Right lung (tissue), 2 donors: ENCODE measurements at regions not wholly inside any gene's neighbourhood (a gene's known extent, or its start where the extent isn't known, plus 50 kb on each side); places are given as distances from the start of the nearest gene placed in this dataset.
"Not testable (repeated sequence)": the region's sequence is repeated elsewhere in the genome, so short reads cannot be mapped to it uniquely, and the experiment has no call there.

Experiments used
- DNase-seq, 2 donors: peaks; one replicate each; pipeline ENCODE4 v3.0.0-alpha.2; 2013

DNA sequence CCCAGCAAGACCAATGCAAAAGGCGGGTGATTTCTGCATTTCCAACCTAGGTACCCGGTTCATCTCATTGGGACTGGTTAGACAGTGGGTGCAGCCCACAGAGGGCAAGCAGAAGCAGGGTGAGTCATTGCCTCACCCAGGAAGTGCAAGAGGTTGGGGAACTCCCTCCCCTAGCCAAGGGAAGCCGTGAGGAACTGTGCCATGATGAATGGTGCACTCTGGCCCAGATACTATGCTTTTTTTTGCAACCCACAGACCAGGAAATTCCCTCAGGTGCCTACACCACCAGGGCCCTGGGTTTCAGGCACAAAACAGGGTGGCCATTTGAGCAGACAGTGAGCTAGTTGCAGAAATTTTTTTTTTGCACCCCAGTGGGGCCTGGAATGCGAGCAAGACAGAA, 662.6 kb upstream of the ACVR2A start:
- no peak for DNase-seq

DNA sequence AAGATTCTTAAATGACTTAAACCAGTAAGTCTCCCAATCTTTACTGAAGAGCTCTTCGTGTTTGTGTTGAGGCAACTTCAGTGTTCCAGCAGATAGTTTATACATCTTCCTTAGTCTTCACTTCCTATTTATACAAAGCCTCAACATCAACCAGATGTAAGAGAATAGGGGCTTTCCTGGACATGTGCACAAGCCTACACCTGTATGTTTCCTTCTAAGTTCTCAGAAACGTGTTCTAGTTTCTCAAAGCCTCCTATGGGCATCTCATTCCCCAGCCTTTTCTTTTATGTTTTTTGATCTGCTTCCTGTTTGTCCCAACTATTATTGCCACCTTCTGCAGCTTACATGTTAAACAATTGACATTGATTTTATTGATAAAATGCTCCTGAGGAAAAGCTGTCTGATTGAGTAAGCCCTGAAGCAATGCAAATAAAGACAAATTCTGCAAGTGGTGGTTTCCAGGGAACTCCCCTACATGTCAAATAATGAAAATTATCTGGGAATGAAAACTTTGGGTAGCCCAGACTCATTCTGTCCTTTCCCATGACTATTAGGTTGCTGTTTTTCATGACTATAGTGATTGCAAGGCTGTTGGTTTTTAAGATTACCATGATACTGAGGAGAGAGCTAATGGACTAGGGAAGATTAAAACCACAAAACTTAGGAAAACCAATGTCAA, 663.3 kb upstream of the ACVR2A start:
- DNase-seq: no peak

DNA sequence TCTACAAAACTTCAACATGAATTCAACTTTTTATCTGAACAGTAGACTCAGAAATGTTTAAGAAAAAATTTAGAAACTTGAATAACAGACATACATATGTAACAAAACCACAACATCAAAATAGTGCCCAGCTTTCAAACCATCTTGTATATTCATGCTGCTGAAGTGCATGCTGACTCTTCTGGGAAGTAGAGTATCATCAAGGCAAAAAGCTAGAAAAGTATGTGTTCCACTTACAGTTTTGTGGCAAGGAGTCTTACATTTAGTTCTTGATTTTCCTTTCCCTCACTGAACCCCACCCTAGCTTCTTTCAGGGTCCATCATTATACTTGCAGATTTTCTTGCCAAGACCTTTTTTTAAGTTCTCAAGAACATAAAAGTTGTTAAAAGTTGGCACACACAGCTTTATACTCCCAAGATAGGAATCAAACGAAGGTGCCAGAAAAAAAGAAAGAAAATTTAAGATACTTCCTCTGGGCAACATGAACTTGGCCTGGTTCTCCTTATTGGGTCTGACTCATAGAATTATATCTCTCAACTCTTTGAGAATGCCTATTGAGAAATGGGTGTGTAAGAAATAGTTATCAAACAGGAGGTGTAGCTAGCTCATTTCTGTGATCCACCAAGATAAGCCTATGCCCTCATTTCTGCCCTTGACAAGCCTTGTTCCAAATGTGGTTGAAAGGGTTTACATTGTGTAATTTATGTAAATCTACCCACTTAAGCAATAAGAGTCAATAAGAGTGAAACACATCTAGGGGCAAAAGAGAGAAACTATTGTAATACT, 667.6 kb upstream of the ACVR2A start:
- DNase-seq: no peak

DNA sequence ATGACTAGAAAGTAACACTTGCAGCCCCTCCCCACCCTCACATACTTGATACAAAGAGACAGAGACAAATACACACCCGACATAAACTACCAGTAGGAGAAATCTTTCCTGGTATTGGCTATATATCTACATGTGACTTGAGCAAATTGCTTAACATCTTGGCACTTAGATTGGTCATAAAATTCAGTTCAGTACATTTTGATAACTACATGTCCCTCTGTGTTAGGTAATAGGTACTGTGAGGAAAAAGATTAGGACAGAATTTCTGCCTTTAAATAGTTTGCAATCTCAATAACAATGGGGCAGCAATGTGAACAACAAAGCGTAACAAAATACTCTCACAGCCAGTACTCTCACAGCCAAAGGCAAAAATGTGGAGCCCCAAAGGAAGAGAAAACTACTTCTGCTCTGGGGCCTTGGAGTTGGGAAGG, 670.0 kb upstream of the ACVR2A start:
- DNase-seq: no peak

DNA sequence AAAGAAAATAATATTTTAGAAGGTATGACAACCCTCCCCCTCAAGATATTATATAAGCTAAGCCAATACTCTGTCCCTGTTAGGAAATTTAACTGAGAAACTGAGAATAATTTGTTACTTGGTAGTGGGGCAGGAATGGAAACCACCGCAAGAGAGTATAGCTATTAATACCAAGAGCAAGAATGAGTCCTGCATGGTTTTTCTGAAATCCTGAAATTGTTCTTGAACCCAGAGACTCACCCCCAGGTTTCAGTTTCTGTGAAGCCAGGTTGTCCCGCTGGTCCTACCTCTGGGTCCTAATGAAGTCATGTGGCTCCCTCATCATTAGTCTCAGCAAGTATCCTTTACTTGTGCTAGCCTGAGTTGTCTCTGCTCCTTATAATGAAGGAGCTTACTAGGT, 671.0 kb upstream of the ACVR2A start:
- no peak for DNase-seq

DNA sequence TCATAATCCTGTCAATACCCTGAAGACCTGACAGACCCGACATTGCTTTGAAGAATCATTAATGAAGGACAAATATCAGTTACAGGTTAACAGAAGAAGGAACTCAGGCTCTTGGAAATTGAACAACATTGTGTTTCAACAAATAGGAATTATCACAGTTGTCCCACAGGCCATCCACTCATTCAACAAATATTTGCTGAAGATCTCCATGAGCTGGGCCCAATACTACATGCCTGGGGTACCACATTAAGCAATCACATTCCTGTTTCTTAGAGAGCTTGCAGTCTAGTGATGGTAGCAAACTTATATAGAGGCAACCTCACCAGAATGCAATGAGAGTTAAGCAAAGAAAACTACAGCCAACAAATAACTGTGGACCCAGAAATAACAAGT, 671.6 kb upstream of the ACVR2A start:
- DNase-seq: no peak

DNA sequence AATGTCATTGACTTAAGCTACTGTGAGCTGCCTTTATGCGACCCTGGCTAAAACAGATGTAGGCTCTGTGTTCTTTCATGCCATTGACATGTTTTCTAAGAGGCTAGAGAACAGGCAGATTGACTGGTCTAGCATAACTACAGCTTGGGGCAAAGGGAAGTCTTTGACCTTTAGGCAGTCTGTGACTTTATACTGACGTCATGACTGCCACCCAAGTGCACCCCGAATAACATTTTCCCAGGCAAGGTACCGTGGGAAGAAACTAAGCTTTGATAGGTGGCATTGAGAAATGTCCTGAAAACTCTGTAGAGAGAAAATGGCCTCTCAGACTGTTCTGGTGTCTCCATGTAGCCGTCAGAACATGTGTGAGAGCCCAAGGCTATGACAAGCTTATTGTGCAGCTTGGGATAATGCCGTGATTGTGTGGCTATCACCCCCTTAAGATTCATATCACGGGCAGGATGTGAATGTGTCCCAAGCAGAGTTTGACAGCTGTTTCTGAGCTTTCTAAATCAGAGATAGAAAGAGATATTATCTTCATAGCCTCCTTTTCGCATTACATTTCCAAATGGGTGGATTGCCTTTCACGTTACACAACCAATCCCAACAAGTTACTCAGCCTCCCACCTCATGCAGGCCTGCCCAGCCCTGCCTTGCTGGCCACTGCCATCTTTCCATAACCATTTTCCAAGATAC, 672.2 kb upstream of the ACVR2A start:
- no peak for DNase-seq

DNA sequence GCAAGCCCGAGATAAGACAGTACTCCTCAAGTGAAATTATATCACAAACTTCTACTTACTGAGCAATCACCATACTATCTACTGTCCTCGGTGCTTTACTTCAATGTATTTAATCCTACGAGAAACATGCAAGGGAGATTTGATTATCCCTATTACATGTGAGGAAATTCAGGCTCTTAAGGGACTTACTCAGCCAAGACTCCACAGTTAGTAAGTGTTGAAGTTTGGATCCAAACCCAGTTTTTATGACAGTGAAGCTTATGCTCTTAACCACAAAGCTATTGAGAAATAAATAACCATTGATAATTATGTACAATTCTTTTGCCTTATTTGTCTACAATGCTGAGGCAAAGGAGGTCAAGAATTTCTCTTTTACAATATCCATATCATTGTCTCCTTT, 672.9 kb upstream of the ACVR2A start:
- no peak for DNase-seq

DNA sequence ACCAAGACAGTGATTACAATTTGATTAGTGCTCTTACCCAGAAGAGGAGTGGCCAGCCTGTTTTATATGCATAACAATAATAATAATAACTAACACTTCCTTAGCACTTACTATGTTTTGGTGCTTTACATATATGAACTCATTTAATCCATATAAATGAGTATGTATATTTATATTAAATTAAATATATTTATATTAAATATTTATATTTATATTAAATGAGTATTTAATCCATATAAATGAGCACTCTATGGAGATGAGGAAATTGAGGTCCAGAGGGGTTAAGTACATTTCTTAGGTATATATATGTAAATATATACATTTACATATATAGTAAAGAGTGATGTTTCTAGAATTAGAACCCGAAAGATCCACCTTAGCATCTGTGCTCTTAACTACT, 673.9 kb upstream of the ACVR2A start:
- DNase-seq: no peak

DNA sequence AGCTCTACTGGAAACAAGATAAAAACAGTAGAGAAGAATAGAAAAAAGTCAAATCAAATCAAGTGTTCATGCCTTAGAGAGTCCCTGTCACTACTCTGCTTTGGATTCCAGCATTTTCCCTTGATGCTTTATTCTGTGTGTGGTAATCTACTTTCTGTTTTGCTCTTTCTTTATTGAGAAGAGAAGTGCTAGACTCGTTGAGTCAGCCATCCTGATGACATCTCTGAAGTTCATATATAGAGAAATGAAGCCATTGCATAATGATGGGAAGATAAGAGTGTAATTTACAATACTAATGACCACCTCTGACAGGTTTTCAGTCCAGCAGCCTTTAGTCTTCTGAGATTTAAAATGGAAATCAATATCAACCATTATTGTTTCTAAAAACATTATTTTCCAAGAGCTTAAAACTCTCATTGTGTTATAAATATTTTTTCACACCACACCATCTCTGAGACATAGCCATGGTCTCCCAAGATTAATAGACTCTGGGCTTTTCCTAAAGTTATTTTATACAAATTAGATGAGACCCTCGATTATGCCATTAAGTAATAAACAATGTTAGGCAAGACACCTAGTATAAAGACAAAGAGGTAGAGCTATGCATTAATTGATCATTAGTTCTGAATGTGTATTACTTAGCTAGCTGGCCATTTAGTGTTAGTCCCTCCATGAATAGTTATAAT, 679.0 kb upstream of the ACVR2A start:
- no peak for DNase-seq

DNA sequence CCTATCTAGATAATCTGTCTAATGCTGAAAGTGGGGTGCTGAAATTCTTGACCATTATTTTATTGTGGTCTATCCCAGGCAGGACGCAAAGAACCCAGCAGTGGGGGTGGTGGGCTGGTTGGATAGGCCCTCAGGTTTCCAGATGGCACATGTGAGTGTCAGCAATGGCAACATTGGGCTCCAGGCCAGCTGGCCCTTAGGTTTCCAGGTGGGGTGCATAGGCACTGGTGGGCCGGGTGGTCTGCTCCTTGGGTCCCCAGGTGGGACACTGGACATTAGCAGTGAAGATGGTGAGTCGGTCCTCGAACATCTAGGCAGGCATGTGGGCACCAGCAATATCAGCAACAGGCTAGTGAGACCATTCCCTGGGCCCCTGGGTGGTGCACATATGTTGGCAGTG, 680.3 kb upstream of the ACVR2A start:
- DNase-seq: no peak

DNA sequence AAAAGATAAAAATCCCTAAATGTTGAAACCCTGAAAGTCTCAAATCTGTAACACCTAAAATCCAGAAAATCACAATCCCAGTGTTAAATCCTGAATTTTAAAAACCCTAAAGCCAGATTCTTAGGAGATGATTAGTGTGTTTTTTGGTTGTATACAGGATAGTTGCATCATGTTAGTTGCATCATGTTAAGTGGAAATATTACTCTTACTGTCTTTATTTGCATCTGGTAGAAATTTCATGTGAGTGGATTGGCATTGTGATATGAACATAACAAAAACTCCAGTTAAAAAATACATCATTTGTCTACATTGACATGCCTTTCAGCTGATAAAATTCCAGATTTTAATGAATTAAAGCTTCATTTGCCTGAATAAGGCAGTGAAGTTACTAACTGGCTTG, 683.1 kb upstream of the ACVR2A start:
- no peak for DNase-seq

DNA sequence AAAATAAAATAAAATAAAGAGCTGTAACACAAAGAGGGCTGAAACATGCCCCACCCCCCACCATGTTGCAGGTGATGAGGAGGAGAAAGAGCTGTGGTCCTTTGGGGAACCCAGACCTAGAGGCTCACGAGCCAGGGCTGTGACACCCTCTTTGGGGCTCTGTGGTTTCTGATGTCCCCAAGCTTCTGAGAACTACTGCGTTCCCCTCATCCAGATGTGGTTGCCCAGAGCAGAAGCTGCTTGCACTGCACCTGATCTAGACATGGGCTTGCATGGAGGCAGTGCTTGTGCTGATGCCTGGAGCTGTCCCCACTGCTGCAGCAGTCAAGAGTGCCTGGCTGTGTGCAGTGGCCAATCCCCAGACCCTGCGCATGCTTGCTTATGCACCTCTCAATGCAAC, 687.9 kb upstream of the ACVR2A start:
- no peak for DNase-seq

DNA sequence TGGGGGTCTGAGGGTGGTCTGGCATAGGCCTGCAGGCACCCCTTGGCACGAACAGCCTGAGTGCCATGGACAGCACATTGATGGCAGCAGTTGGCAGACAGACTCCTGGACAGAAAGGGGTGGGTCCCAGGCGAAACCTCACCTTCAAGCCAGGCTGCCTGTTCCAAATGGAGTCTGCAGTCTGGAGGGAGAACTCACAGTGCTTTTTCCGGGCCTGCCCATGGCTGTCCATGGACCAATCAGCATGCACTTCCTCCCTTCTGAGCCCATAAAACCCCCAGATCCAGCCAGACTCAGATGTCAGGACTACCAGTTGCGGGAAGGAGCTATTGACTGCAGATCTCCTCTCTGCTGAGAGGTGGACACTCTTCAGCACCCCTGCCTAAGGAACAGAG, 694.6 kb upstream of the ACVR2A start:
- no peak for DNase-seq

DNA sequence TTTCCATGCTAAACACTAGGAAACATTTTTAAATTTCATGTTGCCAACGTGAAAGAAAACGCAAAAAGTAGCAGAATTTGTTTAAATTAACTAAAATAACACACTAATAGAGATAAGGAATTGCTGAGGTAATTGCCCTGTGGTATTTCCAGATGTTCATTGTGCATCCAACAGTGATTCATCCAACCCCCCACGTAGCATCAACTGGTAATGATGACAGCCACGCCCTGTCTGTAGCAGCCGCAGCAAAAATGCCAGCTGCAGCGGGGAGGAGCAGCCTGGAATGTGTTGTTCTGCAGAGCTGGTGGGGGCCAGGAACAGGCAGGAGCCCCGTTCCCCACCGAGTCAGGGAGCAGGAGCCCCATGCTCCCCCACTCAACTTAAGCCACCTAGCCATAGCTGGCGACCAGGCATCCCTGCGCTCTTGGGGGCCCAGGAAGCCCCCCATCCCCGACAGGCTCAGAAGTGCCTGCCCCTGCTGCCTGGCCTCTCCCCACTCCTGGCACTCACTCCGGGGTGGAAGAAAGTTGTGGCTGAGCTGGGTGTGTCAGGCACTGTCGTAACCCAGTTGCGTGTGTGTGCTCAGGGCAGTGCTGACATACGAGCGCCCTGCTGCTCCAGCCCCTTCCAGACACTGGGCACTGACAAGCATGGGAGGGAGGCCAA, 695.1 kb upstream of the ACVR2A start:
- DNase-seq: no peak

DNA sequence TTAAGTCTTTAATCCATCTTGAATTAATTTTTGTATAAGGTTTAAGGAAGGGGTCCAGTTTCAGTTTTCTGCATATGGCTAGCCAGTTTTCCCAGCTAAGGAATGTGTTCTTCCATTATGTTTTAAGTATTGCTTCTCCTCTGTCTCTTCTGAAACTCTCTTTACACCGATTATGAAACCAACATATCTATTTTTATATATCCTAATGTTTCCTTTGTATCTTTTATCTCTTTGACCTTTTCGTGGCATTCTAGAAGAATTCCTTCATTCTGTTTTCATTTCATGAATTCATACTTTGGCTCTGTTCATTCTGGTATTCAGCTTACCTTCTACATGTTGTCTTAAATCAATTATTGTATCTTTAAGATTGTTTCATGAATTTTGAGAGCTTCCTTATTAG, 697.0 kb upstream of the ACVR2A start:
- DNase-seq: no peak

DNA sequence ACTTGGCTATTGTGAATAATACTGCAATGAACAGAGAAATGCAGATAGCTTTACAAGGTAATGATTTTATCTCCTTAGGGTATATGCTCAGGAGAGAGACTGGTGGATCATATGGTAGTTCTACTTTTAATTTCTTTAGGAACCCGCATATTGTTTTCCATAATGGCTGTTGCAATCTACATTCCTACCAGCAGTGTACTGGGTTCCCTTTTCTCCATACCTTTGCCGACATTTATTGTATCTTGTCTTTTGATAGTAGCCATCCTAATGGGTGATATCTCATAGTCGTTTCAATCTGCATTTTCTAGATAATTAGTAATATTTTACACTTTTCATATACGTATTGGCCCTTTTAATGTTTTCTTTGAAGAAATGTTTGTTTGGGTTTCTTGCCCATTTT, 702.9 kb upstream of the ACVR2A start:
- no peak for DNase-seq

DNA sequence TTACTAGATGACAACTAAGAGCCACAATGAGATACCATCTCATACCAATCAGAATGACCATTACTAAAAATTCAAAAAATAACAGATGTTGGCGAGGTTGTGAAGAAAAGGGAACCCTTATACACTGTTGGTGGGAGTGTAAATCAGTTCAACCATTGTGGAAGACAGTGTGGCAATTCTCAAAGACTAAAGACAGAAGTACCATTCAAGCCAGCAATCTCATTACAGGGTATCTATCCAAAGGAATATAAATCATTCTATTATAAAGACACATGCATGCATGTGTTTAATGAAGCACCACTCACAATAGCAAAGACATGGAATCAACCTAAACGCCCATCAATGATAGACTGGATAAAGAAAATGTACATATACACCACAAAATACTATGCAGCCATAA, 705.1 kb upstream of the ACVR2A start:
- DNase-seq: not testable (repeated sequence)

DNA sequence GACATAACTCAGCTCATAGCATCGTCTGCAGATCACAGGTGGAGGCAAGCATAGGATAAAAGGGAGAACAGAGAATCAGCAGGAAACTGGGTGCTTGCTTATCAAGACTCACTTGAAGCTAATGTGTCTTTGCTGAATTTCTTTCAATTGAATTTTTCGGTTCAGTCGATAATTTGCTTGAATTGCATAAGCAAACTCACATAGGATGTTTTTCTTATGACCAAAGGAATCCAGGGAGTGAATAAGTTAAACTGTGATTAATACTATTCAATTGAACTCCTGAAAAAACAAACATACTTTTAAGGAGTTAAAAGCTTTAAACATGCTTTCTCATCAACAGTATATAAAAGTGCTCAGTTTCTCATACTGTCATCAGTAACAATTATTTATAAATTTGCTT, 707.1 kb upstream of the ACVR2A start:
- DNase-seq: no peak

DNA sequence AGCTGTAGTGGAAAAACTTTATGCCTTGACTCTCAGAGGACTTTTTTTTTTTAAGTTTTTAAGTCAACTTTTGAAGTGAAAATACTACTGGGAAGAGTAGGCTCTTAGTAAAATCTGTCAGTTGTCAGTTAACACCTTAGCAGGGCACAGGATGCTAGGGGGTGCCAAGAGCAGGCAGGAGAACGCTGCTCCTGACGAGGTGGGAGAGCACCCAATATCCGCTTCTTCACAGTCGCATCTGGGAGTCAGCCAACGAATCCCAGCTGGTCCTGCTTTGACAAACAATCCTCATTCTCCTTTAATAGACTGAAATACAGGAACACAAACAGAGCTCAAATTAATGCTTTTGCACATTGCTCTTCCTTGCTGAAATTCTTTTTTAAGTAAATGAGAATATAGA, 709.5 kb upstream of the ACVR2A start:
- DNase-seq: peak; percentile 23 to 41

DNA sequence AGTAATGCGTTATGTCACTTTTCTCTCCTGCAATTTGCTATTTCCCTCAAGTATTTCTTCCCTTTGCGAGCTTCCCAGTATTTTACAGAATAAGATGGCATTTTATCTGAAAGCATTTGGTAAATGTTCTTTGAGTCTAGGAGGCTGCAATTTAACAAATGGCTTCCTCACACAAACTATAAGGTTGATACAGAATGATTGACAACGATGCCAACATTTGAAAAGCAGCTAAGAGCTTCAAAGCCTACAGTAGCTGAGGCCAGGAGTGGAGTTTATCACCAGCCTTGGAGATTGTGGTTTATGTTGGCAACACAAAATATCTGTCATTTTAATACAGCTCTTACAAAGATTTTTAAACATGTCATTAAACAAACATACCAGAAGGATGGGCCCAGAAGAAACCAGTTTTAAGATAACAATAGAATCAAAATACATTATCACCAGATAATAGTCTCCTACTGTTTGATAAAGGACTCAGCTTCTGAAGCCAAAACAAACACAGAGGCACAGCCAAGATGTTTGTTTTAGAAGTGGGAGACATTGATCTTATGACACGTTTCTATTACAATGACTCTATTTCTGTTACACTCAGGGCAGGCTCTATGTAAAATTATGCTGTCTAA, 711.4 kb upstream of the ACVR2A start:
- DNase-seq: no peak

DNA sequence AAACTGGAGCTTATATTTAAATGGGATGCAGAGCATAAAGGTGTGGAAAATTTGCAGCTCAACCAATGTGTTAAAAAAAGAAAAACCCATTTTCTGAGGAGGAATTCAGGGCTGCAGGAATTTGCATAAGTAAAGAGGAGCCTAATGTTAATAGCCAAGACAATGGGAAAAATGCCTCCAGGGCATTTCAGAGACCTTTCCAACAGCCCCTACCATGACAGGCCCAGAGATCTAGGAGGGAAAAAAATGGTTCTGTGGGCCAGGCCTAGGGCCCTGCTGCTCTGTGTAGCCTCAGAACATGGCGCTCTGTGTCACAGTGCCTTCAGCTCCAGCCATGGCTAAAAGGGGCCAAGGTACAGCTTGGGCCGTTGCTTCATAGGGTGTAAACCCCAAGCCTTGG, 719.7 kb upstream of the ACVR2A start:
- no peak for DNase-seq
